RPMI7951 (cell line): ENCODE measurements at regions not wholly inside any gene's neighbourhood (a gene's known extent, or its start where the extent isn't known, plus 50 kb on each side); places are given as distances from the start of the nearest gene placed in this dataset.
"Not testable (repeated sequence)": the region's sequence is repeated elsewhere in the genome, so short reads cannot be mapped to it uniquely, and the experiment has no call there.

Source experiments
- DNase-seq: peaks from one replicate; pipeline ENCODE4 v3.0.0-alpha.2; 2012; ENCODE audit warnings: low read depth

DNA sequence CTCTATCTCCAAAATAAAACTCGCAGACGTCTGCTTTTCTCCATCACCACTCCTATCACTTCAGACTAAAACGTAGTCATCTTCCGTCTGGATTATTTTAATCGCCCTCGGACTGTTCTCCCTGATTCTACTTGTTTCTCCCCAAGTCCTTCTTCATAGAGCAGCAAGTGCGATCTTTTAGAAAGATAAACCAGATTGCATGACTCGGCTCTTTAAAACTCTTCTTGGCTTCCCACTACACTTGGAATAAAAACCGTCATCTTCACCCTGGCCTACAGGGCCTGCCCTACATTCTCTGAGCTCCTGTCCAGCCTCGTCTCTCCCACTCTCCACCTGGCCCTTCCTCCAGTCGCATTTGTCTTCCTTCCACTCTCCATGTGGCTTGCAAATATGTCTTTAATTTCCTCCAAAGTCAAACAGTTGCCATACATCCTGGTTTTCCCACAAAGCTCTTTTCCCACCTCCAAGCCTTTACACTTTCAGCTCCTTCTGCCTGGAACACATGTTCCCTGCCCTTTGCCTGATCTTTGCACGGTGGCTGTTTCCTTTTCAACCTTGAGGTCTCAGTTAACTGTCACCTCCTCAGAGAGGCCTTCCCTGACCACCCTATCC is 70.5 kb upstream of the DHX40 start:
- DNase-seq, result no peak

DNA sequence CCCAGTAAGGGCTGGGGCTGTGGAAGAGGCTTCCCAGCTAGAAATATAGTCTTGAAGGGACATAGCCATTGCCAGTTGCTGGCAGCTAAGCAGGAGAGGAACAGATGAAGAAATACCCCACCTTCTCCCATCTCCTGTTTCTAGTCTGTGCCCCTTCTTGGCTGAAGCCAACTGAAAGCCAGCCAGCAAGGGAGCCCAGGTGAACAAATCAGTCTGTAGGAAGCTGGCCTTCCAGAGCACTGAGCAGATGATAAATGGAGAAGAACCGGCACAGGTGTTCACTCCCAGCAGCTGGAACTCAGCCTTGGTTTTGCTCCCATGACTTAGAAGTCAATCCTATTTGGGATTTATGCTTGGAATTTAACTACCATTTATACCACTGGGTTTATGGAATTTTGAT is 69.2 kb upstream of the DHX40 start:
- DNase-seq, result no peak

DNA sequence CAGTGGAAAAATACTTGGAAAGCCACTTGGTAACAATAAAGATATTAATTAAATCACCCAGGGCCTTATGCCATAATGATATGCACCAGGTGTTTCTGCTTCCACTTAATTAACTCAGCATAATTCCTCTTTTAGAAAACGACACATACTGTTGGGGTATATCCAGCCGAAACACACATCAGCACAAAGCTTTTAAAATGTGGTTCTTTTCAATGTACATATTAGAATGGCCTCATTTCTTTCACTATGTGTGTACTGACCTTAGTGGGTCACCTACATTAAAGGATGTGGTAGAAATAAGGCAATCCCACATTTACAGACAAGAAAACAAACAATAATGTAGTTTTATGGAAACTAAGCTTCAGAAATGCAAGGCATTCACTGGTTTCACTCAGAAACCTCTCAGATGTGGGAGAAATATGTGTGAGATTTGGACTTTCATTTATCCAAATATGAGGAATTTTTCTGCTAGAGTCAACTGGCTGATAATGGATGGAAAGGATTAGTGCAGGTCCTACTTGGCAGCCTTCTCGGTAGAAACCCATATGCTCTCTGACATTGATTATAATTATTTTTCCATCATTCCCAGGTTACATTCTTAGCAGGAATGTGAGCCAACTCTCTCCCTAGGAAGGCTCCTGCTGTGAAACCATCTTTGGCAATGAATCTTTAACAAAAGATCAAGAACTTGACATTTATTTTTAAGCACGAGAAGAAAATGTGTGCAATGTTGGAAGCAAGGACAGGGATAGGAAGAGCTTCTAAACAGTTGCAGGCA is 66.7 kb upstream of the DHX40 start:
- no peak for DNase-seq

DNA sequence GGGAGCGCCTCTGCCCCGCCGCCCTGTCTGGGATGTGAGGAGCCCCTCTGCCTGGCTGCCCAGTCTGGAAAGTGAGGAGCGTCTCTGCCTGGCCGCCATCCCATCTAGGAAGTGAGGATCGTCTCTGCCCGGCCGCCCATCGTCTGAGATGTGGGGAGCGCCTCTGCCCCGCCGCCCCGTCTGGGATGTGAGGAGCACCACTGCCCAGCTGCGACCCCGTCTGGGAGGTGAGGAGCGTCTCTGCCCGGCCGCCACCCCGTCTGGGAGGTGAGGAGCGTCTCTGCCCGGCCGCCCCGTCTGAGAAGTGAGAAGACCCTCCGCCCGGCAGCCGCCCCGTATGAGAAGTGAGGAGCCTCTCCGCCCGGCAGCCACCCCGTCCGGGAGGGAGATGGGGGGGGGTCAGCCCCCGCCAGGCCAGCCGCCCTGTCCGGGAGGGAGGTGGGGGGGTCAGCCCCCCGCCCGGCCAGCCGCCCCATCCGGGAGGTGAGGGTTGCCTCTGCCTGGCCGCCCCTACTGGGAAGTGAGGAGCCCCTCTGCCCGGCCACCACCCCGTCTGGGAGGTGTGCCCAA is 65.2 kb upstream of the DHX40 start:
- not testable (repeated sequence) for DNase-seq

DNA sequence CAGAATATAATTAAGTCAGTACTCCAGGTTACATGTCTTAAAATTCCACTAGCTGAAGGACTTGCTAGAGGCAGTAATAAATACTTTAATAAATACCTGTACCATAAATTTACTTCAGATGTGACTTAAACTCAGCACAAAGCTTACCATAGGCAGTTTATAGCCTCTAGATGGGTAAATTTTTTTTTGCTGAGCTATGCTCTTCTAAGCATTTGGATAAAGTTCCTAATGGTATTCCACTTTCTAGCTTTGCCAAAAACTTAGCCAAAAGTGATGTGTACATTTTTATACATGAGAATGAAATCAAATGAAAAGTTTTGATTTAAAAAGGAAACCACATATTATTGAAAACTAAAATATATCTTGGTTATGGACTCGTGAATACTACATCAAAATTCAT is 63.7 kb upstream of the DHX40 start:
- no peak for DNase-seq

DNA sequence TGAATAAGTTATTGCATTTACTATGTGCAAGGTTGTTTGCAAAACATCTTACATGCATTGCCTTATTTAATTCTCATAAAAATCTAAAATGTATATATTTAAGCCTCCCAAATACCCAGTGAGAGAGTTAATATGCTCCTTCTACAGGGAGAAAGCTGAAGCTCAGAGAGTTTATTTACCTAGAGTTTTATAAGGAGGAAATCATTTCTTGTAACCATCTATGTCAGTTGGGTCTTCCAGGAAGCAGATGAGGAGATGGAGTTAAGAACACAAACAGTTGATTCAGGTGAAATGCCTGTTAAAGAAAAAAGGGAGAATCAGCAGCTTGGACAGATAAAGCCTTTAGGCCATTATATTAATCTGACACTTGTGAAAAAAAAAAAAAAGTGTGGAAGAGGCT is 62.6 kb upstream of the DHX40 start:
- no peak for DNase-seq

DNA sequence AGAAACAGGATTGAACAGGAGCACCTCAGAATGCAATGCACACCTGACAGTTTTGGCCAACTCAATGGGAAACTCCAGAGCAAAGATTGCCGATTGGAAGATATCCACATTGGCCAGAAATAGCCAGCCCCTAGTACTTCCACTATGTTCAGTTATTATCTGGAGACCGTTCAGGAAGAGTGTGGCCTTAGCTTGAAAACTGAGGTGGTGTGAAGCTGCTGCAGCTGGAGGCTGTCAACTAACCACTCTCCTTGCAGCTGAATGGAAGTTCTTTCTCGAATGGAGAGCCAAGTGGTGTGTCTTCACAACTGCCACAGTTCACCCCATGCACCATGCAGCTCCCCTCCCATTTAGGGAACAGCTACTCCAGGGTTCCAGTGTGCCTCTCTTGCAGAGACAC is 61.9 kb upstream of the DHX40 start:
- no peak for DNase-seq

DNA sequence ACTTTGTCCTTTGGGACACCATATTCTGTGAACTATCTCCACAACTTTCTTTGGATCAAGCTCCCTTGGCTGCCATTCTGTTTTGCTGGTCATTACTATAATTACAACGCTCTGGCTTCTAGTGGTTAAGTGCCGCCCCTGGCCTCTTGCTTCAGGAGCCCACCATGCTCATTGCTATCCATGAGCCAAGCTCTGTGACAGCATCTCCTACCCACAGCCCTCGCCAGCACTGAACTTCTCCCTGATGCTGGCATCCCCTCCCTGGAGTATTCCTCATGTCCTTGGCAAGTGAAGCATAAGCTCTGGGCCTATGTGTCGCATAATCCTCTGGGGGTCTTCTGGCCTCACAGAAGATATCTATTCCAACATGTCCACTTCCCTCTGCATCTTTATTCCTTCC is 60.6 kb upstream of the DHX40 start:
- no peak for DNase-seq

DNA sequence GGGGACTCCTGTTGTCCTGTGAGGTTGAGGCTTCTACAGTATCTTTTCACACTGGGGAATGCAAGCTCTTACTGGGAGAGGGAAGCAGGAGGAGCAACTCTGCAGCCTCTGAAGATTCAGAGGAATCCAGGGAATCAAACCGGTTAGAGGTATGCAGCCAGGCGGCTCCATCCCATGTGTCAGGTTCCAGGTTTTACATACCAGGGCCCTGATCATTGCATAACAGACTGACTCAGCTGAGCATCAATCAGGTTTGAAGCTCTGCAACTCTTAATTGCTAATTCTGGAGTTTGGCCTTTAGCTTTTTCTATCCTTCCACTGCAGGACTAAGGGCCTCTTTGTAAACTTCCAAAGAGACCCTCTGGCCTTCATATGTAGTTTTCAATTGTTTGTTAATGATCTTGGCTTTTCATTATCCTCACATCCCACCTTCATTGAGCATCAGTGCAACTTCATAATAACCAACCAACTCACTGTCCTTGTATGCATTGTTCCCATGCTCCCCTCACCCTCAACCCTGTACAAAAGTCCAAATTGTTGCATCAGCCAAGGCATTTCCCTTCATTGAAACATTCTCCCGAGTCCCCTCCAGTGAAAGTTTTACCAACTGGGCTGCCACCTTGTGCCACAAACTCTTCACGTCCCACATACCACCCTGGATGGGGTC is 59.7 kb upstream of the DHX40 start:
- DNase-seq, result no peak

DNA sequence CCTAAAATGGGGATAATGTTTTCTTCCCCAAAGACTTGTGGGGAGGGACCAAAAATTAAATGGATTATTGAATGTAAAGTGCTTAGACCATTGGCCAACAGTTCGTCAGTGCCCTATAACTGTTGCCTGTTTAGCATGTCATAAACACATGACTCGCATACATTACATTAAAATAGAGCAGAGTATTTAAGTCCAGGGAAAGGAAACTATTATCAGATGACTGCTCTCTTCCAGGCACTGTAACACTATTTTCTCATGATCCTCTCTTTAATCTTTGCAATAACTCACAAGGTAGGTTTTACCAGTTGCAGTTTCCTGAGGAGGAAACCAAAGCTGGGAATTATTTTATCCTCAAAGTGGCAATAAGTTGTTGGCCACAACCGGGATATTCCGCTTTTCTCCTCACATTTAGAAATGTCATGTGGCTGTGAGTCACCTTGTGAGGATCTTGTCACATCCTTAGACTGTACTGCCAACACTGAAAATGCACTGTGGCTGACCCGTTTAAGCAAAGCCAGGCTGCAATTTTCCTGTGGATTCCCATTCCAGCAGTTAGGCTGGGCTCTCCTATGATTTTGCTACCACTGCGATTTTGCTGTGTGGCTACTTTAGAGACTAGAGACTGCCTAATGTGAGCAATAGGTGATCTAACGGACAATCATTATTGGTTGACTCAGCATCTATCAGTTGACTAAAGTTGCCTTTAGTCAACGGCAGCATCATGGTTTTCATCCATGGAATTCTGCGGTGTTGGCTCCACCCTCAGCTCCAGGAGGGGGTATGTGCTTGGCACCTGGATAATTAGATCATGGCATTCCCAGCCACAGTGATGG is 58.3 kb upstream of the DHX40 start:
- DNase-seq, result peak; percentile 42

DNA sequence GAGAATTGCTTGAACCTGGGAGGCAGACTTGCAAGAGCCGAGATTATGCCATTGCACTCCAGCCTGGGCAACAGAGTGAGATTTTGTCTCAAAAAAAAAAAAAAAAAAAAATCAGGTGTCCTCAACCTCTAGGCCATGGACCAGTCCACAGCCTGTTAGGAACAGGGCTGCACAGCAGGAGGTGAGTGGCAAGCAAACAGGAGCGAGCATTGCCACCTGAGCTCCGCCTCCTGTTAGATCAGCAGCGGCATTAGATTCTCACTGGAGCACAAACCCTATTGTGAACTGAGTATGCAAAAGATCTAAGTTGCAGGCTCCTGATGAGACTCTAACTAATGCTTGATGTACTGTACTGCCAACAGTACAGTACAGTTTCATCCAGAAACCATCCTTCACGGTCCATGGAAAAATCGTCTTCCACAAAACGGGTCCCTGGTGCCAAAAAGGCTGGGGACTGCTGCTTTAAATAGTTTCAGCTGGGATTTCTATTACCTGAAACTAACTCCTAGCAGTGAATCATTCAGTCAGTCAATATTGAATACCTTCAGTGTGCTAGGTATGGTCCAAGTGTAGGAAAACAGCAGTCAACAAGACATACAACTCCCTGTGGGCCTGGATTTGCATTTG is 56.3 kb upstream of the DHX40 start:
- no peak for DNase-seq

DNA sequence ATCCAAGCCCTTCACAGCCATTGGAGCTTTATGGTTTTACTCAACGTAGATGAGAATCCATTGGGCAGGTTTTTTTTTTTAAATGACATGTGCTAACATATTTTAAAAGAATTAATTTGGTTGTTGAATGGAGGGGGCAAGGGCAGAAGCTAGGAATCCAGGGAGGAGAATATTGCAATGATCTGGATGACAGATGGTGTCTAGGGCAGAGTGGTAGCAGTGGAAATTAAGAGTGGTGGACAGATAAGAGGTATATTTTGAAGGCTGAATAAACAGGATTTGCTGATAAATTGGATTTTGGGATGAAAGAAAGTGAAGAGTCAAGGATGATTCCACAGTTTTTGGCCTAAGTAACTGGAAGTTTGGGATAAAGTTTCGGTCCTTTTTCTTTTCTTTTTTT is 54.8 kb upstream of the DHX40 start:
- DNase-seq, result no peak

DNA sequence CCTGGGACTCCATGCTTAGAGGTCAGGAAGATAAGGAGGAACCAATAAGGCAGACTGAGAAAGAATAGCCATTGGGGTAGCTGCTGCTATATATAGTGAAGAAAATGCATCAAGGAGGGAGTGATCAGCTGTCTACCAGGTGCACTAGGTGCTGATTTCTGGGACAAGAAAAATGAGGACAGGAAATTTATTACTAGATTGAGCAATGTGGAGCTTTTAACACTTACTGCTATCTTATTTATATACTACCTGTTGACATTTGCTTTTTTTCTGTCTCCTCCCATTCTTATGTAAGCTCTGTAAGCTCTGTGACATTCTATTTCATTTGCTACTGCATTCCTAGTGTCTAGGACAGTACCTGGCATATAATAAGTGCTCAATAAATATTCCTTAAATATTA is 53.7 kb upstream of the DHX40 start:
- DNase-seq, result no peak

DNA sequence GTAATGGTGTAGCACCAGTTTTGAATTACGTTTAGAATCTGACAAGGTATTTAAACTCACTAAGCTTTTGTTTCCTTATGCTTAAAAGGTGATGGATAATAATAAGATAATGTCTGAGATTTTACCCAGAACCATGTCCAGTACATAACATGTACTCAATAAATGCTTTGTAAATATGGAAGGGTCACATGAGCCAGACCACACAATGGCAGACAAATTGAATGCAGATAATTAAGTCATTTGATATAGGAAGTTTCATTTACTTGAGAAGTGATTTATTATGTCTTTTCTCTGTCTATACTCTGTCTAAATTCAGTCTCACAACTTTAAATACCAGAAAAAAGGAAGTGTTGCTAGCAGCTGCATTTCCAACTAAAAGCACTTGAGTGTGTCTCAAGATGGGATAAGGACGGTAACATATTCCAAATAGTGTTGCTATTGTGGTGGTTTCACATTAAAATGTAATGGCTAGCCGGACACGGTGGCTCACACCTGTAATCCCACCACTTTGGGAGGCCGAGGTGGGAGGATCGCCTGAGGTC is 52.5 kb upstream of the DHX40 start:
- no peak for DNase-seq

DNA sequence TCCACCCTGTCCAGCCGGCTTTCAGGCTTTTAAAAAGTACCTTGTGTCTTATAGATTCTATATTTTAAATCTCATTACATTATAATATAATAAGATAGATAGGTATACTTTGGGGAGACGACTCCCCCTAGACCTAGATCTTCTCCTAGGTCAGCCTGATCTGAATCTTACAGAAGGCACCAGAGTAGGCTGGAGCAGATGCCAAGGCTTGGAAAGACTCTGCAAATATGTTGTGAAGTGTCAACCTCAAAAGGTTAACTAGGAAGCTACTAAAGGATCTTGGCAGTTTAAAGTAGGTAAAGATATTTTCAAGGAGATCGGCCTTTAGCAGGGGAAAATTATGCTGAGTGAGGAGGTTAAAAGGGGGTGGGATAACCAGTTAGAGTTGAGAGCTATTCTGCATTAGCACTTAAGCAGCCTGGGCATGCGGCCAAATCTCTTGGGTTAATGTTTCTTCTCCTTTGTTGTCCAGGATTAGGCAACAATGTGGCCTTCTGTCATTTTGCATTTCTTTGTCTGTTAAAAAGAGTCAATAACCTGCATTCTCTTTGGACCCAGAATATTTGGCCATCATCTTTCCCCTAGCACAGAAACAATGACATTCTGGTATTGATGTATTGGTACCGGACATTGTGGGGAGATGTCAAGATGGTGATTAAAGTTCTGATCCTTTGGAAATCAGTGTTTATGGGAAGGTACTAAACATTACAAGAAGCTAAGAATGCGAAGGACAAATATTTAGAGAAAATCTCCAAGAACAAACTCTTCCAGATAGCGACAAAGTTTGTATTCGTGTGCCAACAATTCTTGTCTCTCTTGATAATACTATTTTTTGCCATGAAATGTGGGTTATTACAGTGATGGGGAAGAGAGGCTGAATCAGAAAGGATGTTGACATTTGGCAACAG is 51.2 kb upstream of the DHX40 start:
- DNase-seq, result peak; percentile 60
